Vagina (tissue), 2 donors: ENCODE measurements at regions not wholly inside any gene's neighbourhood (a gene's known extent, or its start where the extent isn't known, plus 50 kb on each side); places are given as distances from the start of the nearest gene placed in this dataset.

Experiments used
- POLR2A ChIP-seq, 2 donors: fragments of 450-650 bp; IDR thresholded peaks; one replicate each; pipeline ENCODE4 v1.6.1; 2017; ENCODE audit warnings: antibody characterized with exemption in 2 of 2, mild to moderate bottlenecking in 2 of 2, moderate library complexity in 2 of 2
- TF ChIP-seq, protein P1 (sequence below), 3 experiments: fragments of 450-650 bp in 2 of 3; fragments of 200-600 bp in 1 of 3; sonication (generic) in 1 of 3; IDR thresholded peaks; one replicate each; pipeline ENCODE4 v1.5.1; 2017 to 2019; ENCODE audit warnings: antibody characterized with exemption in 3 of 3, mild to moderate bottlenecking in 2 of 3, moderate library complexity in 2 of 3

DNA sequence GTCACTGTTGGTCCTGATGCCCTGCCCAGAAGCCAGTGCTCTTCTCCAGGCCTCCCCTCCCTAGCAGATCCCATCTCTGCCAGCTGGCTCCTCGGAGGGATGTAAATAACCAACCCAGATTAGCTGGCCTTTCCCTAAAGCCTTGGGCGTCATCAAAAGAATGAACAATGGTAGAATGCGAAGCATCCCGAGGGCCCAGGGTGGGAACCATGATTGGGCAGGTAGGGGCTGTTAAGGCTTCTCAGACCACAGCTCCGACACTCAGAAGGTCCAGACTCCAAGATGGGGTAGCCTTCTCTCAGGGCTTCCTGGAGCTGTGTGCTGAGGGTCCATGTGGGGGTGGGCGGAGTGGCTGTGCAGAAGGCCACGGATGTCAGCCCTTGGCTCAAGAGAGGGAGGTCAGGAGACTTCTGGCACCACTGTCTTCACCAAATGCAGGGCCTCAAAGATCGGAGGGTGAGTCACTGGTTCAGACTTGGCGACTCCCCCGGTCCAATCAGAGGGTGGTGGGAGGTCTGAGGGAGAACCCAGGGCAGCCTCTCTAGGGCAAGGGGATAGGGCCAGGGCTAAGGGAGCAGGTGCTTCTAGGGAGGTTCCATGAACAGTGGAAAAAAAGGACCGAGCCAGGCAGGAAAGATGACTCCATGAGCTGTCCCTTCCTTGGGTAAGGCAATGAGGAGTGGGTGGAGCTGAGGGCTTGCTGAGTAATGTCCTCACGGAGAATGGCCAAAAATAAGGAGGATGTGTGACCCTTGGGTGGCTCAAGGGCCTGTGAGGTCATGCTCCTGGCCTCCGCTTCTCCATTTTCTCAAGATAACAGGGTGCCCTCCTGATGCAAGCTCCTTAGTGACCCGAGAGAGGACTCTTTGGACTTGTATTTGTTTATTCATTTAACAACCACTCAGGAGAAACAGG lies 58.4 kb upstream of the EPS8L3 start:
- TF ChIP-seq POLR2A (IDR thresholded peaks at IDR 0.05): no peak
- TF ChIP-seq, protein P1, sequence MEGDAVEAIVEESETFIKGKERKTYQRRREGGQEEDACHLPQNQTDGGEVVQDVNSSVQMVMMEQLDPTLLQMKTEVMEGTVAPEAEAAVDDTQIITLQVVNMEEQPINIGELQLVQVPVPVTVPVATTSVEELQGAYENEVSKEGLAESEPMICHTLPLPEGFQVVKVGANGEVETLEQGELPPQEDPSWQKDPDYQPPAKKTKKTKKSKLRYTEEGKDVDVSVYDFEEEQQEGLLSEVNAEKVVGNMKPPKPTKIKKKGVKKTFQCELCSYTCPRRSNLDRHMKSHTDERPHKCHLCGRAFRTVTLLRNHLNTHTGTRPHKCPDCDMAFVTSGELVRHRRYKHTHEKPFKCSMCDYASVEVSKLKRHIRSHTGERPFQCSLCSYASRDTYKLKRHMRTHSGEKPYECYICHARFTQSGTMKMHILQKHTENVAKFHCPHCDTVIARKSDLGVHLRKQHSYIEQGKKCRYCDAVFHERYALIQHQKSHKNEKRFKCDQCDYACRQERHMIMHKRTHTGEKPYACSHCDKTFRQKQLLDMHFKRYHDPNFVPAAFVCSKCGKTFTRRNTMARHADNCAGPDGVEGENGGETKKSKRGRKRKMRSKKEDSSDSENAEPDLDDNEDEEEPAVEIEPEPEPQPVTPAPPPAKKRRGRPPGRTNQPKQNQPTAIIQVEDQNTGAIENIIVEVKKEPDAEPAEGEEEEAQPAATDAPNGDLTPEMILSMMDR (IDR thresholded peaks at IDR 0.05): no peak
